EL (cell line): ENCODE measurements at regions not wholly inside any gene's neighbourhood (a gene's known extent, or its start where the extent isn't known, plus 50 kb on each side); places are given as distances from the start of the nearest gene placed in this dataset.
"Not testable (repeated sequence)": the region's sequence is repeated elsewhere in the genome, so short reads cannot be mapped to it uniquely, and the experiment has no call there.

Experiments used
- DNase-seq: peaks from one replicate; pipeline ENCODE4 v3.0.0-alpha.2; 2016

DNA sequence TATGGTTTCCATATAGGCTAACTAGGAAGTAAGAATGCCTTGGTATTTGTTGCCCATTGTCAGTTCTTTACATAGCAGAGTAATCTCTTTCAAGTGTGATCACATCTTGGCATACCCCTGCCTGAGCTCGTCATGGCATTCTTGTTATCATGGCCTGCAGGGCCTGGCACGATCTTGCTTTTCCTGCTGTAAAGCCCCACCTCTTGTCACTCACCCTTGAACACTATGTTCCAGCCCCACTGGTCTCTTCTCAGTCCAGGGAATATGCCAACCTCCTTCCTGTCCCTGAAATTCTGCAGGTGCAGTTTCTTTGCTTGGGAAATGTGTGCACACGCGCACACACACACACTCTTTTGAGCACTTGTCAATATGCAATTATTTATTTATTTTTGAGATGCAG is 250.2 kb upstream of the DMRT1 start:
- no peak for DNase-seq

DNA sequence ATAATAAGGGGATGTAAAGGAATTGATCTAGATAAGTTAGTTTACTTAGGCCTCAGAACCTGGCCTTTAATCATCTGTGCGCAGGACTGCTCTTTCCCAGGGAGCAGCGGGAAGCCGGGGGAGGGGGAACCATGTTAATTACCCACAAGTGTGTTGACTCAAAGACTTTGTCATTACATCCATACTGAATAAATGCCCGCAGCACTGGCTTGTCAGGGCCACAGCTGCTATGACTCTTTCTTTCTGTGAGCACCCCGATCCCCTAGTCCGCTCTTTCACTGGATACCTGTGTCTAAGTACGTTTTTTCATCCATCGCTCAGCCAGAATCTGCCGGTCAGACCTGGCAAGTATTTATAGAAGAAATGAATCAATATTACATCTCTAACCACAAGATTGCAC is 249.3 kb upstream of the DMRT1 start:
- DNase-seq, result no peak

DNA sequence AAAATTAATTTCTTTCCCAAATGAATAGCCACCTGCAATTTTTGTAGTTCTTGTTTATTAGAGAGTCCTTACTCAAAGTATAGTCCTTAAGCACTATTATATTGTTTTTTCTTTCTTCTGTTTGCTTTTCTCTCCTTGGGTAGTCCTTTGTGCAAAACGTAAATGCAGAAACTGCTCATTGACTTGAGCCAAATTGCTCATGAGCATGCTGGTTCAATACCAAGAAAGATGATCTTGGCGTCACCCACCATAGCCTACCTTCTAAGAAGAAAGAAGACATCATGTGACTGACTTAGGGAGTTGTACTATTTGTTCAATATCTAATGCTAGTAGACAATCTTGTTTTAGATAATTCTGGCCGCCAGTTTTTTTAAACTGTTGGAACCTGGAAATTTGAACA is 248.8 kb upstream of the DMRT1 start:
- no peak for DNase-seq

DNA sequence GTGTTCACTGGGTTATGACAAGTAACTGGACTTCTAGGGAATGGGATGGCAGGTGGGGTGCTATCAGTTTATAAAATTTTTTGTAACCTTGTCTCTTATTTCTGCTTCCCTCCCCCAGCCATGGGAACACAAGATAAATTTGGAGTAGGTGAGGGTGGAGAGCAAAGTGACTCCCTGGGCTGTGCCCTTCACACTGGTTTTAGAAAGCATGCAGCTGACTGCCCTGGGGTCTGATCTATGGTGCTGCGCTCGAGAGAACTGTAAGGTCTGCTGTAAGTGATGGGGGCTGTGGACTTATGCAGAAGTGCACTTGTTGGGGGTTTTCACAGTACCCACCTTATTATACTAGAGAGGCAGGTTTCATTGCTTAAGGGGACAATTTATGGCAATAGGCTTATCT is 247.7 kb upstream of the DMRT1 start:
- no peak for DNase-seq

DNA sequence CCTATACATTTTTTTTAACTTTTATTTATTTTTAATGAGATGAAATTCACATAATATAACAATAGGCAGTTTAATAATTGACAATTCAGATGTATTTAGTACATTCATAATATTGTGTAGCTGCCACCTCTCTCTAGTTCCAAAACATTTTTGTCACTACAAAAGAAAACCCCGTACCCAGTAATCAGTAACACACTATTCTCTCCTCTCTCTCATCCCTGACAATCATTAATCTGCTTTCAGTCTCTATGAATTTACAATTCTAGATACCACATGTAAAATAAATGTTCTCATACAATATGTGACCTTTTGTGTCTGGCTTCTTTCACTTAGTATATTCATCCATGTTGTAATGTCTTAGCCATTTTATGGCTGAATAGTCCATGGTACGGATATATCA is 244.8 kb upstream of the DMRT1 start:
- no peak for DNase-seq

DNA sequence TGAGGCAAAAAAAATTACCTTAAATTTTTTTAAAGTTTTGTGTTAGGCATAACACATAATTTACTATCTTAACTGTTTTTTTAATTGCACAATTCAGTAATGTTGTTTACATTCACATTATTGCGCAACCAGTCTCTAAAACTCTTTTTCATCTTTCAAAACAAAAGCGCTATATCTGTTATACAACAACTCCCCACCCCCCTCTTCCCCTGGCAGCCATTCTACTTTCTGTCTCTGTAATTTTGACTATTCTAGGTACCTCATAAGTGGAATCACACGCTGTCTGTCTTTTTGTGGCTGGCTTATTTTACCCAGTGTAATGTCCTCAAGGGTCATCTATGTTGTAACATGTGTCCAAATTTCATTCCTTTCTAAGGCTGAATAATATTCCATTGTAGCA is 241.5 kb upstream of the DMRT1 start:
- DNase-seq, result no peak

DNA sequence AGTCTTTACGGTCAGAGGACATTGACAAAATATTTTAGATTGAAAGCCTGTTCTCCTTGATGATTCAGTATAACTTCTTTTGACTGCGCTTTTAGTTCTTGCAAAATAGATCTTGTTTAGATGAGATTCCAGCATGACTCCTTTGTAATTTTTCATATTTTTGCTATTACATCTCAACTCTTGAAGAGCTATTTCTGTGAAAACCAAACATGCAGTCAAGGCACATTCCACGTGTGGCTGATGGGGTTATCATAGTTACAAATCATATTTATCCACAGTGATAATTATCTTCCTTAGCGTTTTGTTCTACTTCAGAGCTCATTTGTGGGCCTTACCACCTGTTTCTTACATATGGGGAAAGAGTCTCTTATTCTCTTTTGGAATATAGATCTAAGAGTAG is 238.8 kb upstream of the DMRT1 start:
- DNase-seq, result no peak

DNA sequence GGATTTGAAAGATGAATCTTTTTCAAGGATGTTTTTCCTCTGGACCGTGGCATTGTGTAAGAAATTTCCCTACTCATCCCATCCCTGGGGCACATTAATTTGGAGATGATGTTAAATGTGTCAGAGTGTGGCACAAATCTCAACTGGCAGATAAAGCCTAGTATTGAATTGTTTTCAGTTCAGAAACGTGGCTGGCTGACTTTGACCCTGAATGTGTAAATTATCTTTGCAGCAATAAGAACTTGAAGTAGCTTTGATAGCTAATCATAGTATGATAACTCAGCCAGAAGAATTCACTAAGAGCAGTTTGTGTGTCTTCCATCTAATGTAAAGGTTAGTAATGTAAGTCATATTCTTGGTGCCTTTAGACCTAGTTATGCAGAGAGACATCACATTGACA is 238.4 kb upstream of the DMRT1 start:
- DNase-seq, result no peak

DNA sequence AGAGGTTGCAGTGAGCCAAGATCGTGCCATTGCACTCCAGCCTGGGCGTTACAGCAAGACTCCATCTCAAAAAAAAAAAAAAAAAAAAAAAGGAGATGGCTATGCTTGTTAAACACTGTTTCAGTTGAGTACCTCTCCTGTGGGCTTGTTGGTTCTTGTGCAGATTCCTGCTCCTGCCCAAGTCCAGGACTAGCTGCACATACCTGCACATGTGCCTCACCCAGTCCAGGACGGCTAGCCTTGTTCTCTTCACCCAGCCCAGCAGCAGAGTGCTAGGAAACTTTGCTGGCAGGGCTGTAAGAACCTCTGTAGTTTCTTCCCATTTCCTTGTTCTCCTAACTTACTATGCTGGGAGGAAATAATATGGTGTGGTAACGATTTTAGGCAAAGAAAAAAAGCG is 234.1 kb upstream of the DMRT1 start:
- DNase-seq, result no peak

DNA sequence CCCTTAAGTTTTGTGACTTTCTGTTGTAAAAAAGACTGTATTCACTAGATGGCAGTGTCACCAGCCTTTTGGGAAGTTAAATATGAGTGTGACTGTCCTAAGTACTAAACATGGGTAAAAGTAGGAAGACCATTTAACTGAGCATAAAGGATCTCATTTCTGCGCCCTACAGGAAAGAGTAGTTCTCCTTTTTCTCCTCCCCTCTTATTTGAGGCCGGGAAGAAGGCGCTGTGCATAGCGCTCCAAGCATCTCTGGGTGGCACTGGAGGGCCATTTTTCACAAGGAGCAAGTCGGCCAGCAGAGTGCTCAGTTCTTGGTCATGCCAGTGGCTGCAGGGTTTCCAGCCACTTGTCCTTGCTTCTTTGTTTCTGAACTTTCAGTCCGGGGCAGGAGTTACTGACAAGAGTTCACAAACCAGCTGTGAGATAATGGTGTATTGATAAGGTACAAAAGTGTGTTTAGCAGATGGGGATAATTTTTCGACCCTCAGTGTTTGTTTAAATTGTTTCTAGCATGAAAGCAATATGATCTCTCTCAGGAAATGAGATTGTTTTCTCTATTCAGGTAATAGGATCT is 227.6 kb upstream of the DMRT1 start:
- DNase-seq, result peak; percentile 89

DNA sequence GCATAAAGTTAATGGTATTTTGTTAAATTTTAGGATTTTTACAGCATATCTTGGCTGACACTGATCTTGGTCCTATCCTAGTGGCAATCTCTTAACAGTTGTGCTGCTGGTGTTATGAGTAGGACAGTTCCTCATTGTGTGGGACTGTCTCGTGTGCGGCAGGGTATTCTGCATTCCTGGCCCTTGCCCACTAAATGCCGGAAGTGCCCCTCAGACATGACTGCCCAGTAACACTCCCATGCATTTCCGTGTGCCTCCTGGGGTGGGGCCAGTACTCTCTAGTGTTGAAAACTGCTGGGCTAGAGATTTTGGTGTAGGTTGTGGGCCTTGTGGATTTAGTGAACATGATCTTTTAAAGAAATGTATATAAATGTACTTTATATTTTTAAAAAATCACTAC is 227.1 kb upstream of the DMRT1 start:
- DNase-seq, result peak; percentile 21

DNA sequence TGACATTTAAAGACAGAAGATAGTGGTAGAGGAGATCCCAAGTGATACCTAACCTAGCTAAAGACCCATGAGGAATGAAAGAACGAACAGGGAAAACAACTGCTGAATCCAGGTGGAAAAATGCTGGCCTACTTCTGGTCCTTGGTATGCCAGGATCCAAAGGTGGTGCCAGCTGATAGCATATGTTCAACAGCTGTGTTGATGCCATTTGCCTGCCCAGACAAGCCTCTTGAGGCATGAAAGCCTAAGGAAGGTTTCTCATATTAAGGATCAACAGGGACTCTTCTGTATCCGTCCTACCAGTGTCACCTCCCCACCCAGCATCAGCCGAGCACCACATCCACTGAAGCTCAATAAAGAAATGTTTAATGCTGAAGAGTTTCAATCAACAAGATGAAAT is 225.7 kb upstream of the DMRT1 start:
- no peak for DNase-seq

DNA sequence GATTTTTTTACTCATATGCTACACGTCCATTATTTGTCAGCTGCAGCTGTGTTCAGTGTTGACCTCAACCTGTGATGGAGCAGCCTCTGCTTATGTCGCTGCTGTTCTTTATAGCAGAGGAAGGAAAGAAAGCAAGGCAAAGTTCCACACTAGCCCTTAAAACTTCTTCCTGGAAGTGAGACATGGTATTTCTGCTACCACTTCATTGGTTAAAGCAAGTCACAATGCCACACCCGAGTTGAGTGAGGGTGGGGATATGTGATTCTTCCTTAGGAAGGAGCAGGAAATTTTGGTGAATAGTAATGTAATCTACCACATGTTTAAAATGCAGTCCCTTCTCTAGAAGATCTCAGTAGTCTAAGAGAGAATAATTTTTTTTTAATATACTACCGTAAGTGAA is 224.8 kb upstream of the DMRT1 start:
- no peak for DNase-seq

DNA sequence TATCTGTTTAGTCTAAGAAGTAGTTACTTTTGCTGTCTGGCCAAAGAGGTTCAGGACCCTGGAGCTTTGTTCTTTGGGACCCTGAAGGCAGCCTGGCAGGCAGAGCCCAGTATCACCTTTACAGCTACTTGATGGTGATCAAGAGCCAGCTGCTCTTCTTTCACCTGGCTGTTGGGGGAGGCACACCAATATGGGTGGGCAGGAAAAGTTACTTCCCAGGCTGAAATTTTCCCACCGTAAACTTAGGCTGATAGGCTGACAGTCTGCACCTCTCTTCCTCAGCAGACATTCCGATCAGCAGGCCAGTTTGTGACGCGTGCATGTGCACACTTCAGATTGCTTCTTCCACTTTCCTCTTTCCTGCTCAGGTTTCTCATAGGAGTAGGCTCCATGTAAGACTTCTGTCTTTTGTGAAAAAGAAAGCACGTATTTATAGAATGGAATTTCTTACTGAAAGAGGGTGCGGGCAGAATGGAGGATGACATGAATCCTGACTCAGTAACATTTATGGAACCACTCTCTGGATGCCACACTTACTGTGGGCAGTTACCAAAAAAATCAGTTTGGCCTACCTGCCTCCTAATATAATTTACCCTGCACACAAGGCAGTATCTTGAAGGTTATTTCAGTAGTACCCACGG is 223.9 kb upstream of the DMRT1 start:
- DNase-seq, result no peak

DNA sequence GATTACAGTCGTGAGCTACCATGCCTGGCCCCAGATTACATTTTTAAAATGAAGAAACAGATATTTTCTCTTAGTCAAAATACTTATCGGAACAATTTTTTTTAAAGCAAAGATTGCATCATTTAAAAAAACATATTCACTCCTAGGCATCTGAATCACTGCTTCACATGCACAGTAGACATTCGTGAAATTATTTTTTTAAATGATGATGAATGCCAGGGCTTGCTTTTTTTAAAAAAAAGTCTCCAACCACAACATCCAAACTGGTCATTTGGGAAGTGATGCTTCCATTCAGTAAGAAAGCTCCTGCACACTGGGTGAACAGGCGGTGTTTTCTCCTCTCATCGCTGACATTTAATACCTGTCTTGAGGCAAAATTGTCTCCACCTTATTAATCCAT is 223.0 kb upstream of the DMRT1 start:
- DNase-seq, result peak; percentile 41

DNA sequence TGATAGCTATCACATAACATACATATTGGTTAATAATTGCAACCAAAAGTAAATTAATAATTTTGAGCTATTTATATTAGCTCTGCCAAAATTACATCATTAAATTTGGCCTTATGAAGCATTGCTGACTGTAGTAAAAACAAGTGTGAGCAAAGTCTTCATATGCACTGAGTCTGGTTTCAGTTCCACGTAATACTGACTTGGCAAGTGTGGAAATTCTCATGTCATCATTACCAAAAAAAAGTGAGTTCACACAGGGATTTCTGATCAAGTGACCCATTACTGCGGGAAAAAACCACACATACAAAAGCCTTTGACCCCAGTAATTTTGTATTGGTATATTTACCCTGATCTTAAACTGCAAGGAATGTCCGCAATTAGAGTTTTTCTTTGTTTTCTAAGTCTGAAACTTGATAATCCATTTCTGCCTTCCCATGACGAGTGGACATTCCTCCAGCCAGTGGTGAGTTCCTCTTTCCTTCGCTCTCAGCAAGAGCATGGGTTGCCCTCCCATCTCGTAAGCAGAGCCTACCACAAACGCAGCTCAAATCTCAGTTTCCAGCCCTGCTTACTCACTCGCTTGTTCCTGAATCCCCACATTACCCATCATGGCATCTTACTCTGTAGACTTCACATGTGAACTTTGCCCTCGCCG is 220.2 kb upstream of the DMRT1 start:
- DNase-seq, result no peak

DNA sequence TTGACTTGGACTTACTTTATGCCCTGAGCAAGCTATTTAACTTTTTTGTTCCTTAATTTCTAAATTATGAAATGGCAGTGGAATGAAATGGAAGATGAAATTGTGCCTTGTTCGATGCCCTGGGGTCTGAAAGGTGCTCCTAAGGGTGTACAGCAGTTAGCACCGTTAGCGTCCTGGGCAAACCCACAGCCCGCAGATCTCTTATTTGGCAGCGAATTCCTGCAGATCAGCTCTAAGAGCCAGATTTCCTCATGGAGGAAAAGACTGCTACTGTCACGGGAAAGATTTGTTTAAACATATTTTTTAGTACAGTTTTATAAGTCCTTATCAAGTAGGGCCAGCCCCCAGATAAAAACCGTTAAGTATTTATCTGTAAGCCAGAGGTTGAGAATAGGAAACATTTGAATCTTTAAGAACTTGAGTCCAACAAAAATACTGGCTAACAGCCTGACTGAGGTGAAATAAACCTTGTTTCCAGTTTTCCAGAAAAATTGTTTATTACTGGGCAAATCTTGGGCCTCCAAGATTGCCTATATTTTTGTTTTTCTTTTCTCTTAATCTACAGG is 216.5 kb upstream of the DMRT1 start:
- no peak for DNase-seq

DNA sequence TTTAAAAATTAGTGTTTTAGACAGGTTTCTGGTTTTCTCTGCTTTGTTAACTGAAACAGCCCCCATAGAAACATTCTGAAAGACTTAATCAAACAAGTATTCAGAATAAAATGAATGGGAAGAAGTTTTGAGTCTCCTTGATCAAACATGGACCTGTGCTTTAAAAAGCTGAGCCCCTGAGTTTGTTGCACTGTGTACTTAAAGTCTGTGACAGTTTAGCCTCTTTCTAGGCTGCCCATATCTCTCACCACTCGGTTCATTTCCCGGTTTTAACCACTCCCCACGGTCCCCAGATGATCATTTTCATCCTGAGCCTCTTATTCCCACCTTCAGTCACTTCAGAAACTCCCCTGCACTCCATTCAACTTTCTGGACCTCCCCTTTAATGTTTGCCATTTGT is 215.9 kb upstream of the DMRT1 start:
- no peak for DNase-seq

DNA sequence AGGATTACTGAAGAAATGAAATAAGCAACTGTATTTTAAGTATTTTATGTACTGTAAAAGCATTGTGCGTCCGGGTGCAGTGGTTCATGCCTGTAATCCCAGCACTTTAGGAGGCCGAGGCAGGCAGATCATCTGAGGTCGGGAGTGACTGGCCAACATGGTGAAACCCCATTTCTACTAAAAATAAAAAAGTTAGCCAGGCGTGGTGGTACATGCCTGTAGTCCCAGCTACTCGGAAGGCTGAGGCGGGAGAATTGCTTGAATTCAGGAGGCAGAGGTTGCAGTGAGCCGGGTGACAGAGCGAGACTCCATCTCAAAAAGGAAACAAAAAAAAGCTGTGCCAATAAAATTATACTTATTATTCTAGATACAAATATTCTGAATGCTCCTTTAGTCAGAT is 215.4 kb upstream of the DMRT1 start:
- not testable (repeated sequence) for DNase-seq

DNA sequence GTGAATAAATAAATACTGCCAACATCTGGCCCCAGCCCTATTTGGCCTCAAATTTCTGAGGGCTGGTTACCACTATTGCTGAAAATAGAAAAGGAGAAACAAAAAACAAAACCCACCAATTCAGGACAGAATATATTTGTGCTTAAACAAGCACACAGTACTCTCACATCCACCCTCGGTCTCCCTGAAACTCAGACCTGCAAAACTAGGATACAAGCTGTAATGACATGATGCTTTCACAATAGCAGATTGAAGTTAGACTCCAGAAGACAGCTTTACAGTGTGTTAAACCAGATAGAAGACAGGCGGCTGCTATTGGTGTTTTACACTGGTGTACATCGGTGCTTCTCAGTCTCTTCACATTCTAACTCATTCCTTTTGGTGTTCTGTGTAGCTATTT is 214.9 kb upstream of the DMRT1 start:
- DNase-seq, result no peak

DNA sequence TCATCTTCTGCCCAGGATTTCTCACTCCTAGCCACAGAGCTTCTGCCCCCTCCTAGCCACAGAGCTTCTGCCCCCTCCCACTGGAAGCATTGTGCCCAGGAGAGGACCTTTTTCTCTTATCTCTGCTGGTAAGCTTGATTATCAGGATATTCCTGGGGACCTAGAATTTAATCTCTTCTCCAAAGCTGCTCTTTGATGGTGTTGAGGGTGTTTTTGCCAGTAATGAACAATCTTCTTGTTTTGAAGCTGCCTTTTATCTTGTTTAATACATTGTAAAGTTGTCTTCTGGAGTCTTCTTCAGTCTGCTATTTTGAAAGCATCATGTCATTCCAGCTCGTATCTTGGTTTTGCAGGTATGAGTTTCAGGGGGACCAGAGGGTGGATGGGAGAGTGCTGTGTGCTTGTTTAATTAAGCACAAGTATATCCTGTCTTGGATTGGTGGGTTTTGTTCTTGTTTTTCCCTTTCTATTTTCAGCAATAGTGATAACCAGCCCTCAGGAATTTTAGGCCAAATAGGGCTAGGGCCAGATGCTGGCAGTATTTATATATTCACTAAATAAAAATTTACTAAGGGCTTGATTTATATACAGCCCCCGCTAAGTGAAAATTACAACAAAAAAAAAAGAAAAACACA is 214.0 kb upstream of the DMRT1 start:
- no peak for DNase-seq

DNA sequence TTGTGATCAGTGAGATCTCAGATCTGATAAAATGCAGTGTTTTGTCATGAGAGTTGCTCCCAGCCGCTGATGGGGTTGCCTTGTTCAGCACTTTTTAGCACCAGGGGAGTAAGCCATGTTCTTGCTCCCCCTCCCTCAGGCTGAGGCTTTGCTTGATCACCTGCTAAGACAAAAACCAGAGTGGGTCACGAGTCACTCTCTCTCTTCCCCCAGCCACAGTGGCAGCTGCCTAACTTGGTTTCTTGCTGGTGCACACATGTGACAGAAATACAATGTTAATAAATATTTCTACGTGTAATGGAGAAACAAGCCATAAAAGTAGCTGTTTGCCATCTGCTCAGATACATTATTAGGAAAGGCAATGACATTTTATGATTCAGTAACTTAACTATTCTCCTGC is 212.4 kb upstream of the DMRT1 start:
- no peak for DNase-seq

DNA sequence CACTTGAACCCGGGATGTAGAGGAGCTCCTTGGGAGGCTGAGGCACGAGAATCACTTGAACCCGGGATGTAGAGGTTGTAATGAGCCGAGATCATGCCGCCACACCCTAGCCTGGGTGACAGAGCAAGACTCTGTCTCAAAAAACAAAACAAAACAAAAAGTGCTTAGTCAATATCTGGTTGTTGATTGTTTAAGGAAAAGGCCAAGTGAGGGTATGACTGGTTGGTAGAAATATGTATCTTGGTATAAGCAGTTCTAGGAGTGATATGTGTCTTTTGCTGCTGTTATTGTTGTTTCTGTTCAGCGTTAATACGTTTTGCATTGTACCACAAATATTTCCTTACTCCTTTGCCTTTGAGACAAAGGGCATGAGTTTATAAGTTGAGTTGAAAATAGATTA is 210.7 kb upstream of the DMRT1 start:
- peak; percentile 6 for DNase-seq

DNA sequence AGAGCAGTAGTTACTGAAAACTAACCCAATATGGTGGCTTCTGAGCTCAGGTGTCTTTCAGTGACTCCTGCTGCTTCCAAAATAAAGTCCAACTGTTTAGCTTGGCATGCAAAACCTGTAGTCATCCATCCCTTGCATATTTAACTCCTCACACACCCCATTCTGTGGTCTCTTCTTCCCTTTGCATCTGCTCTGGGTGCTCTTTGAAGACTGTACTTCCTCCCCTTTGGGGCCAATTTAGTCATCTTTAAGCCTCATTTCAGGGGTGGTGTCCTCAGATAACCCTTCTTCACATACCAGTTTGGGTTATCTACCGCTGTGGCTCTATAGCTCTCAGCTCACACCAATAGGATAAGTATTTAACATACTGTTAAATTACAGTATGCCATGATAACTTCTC is 209.9 kb upstream of the DMRT1 start:
- peak; percentile 36 for DNase-seq
